NB4 (cell line): ENCODE measurements at regions not wholly inside any gene's neighbourhood (a gene's known extent, or its start where the extent isn't known, plus 50 kb on each side); places are given as distances from the start of the nearest gene placed in this dataset.

Experiments
- DNase-seq: peaks from one replicate; pipeline ENCODE4 v3.0.0; 2010; ENCODE audit warnings: low read depth
- H3K4me3 ChIP-seq: one replicate; pipeline ENCODE4 v1.5.1; 2011; ENCODE audit warnings: mild to moderate bottlenecking, low read depth, low read length, moderate library complexity
- CTCF ChIP-seq: IDR thresholded peaks from one replicate; pipeline ENCODE4 v1.5.1; 2012; ENCODE audit warnings: low read depth, low read length
- MAX ChIP-seq: IDR thresholded peaks from 2 replicates; pipeline ENCODE4 v1.6.1; 2011; ENCODE audit warnings: low read depth, low read length
- MYC ChIP-seq: IDR thresholded peaks from 2 replicates; pipeline ENCODE4 v1.6.1; 2011; ENCODE audit warnings: low read depth, low read length
- POLR2A ChIP-seq: IDR thresholded peaks from 2 replicates; pipeline ENCODE4 v1.6.1; 2011; ENCODE audit warnings: mild to moderate bottlenecking; ENCODE audit not compliant: insufficient read length; ENCODE audit errors: extremely low read depth

- no peak for DNase-seq
- TF ChIP-seq POLR2A (no peak), MAX (no peak), CTCF (no peak), MYC (no peak)
- no peak overlapping the region for H3K4me3 ChIP-seq
Measured at GRCh38 chr3:144049374-144049773, 77.8 kb downstream of the DIPK2A start.

- no peak overlapping the region for H3K4me3 ChIP-seq
- no peak for DNase-seq
- TF ChIP-seq CTCF: no peak
- no peak for TF ChIP-seq MAX
- no peak for TF ChIP-seq POLR2A
- no peak for TF ChIP-seq MYC
Measured at GRCh38 chr3:144051211-144051610, 79.6 kb downstream of the DIPK2A start.

- H3K4me3 ChIP-seq: no peak overlapping the region
- no peak for TF ChIP-seq POLR2A
- TF ChIP-seq MAX: no peak
- no peak for TF ChIP-seq MYC
- no peak for TF ChIP-seq CTCF
- no peak for DNase-seq
Measured at GRCh38 chr3:144052275-144052674, 80.7 kb downstream of the DIPK2A start.

GRCh38 chr3:144053121-144053520 is 81.5 kb downstream of the DIPK2A start:
- DNase-seq: no peak
- TF ChIP-seq CTCF (no peak), MAX (no peak), POLR2A (no peak), MYC (no peak)

GRCh38 chr3:144054766-144055165 is 83.1 kb downstream of the DIPK2A start:
- TF ChIP-seq MYC (no peak), CTCF (no peak), POLR2A (no peak), MAX (no peak)
- H3K4me3 ChIP-seq: no peak overlapping the region
- DNase-seq: no peak

More at GRCh38 chr3:144053121-144053520, 81.5 kb downstream of the DIPK2A start:
- H3K4me3 ChIP-seq: no peak overlapping the region

GRCh38 chr3:144055604-144056003 is 84.0 kb downstream of the DIPK2A start:
- no peak for DNase-seq
- no peak overlapping the region for H3K4me3 ChIP-seq
- TF ChIP-seq CTCF (no peak), MAX (no peak), MYC (no peak), POLR2A (no peak)
